MM.1S (cell line): ENCODE measurements at regions not wholly inside any gene's neighbourhood (a gene's known extent, or its start where the extent isn't known, plus 50 kb on each side); places are given as distances from the start of the nearest gene placed in this dataset.

ENCODE experiments used
- DNase-seq: peaks from one replicate; pipeline ENCODE4 v3.0.0-alpha.2; 2015
- H2AFZ ChIP-seq: fragments of 300-600 bp; sonication (generic); 2 replicates; pipeline ENCODE4 v1.6.0; 2016; ENCODE audit warnings: antibody characterized with exemption, low read length
- H3F3A ChIP-seq: fragments of 300-600 bp; sonication (generic); 2 replicates; pipeline ENCODE4 v1.6.1; 2016; ENCODE audit warnings: mild to moderate bottlenecking, antibody characterized with exemption, low read length, moderate library complexity, mixed read lengths; ENCODE audit not compliant: insufficient read depth
- H3K27ac ChIP-seq: fragments of 300-600 bp; sonication (generic); 2 replicates; pipeline ENCODE4 v1.5.1; 2016; ENCODE audit warnings: mild to moderate bottlenecking, low read length
- H3K27me3 ChIP-seq: fragments of 300-600 bp; sonication (generic); replicated peaks from 2 replicates; pipeline ENCODE4 v1.6.0; 2016; ENCODE audit warnings: low read length; ENCODE audit not compliant: insufficient read depth
- H3K36me3 ChIP-seq: fragments of 300-600 bp; sonication (generic); replicated peaks from 2 replicates; pipeline ENCODE4 v1.6.1; 2016; ENCODE audit warnings: mild to moderate bottlenecking, low read length, mixed read lengths; ENCODE audit not compliant: insufficient read depth
- H3K4me1 ChIP-seq: fragments of 300-600 bp; sonication (generic); 2 replicates; pipeline ENCODE4 v1.6.1; 2016; ENCODE audit warnings: low read length, mixed read lengths
- H3K4me2 ChIP-seq: fragments of 300-600 bp; sonication (generic); 2 replicates; pipeline ENCODE4 v1.6.0; 2016; ENCODE audit warnings: low read depth, low read length
- H3K4me3 ChIP-seq: fragments of 300-600 bp; sonication (generic); 2 replicates; pipeline ENCODE4 v1.5.1; 2016; ENCODE audit warnings: low read length, mixed read lengths
- H3K79me2 ChIP-seq: fragments of 300-600 bp; sonication (generic); 2 replicates; pipeline ENCODE4 v1.6.1; 2016; ENCODE audit warnings: mixed run types, low read length, mixed read lengths
- H3K9ac ChIP-seq: fragments of 300-600 bp; sonication (generic); 2 replicates; pipeline ENCODE4 v1.6.1; 2016; ENCODE audit warnings: low read length, mixed read lengths
- H3K9me2 ChIP-seq: fragments of 300-600 bp; sonication (generic); replicated peaks from 2 replicates; pipeline ENCODE4 v1.6.1; 2016; ENCODE audit warnings: mild to moderate bottlenecking, low read length, mixed read lengths; ENCODE audit not compliant: insufficient read depth
- H3K9me3 ChIP-seq: fragments of 300-600 bp; sonication (generic); replicated peaks from 2 replicates; pipeline ENCODE4 v1.6.1; 2016; ENCODE audit warnings: mild to moderate bottlenecking, low read length, mixed read lengths; ENCODE audit not compliant: insufficient read depth
- H4K20me1 ChIP-seq: fragments of 300-600 bp; sonication (generic); 2 replicates; pipeline ENCODE4 v1.6.1; 2016; ENCODE audit warnings: mild to moderate bottlenecking, low read length, moderate library complexity, mixed read lengths; ENCODE audit not compliant: insufficient read depth
- CTCF ChIP-seq: fragments of 300-600 bp; sonication (generic); IDR thresholded peaks from 2 replicates; pipeline ENCODE4 v1.5.1; 2016; ENCODE audit warnings: antibody characterized with exemption, low read length, mixed read lengths
- EZH2 ChIP-seq: fragments of 300-600 bp; sonication (generic); optimal IDR thresholded peaks from 2 replicates; pipeline ENCODE3; 2017; ENCODE audit warnings: low read depth, mild to moderate bottlenecking, antibody characterized with exemption, low read length, mixed read lengths
- EZH2phosphoT487 ChIP-seq: fragments of 300-600 bp; sonication (generic); IDR thresholded peaks from 2 replicates; pipeline ENCODE4 v1.6.1; 2018; ENCODE audit warnings: antibody characterized with exemption, low read length

GRCh38 chr4:148814030-148814429 is 371.8 kb upstream of the NR3C2 start:
- no peaks in the 10 kb centered on the region for H3K36me3 ChIP-seq
- no peak overlapping the region for H3K4me3 ChIP-seq
- H4K20me1 ChIP-seq = no peaks in the 10 kb centered on the region
- H3K9ac ChIP-seq = no peak overlapping the region
- no peak for TF ChIP-seq CTCF
- no peak for TF ChIP-seq EZH2
- TF ChIP-seq EZH2phosphoT487 = no peak
- no peaks in the 10 kb centered on the region for H3K4me1 ChIP-seq
- DNase-seq = no peak
- no peak overlapping the region for H3K4me2 ChIP-seq
- H3K9me2 ChIP-seq = no peaks in the 10 kb centered on the region
- no peak overlapping the region for H3K27ac ChIP-seq
- no peaks in the 10 kb centered on the region for H3K9me3 ChIP-seq
- H3F3A ChIP-seq = no peaks in the 10 kb centered on the region
- H3K27me3 ChIP-seq = no peaks in the 10 kb centered on the region
- no peaks in the 10 kb centered on the region for H3K79me2 ChIP-seq
- H2AFZ ChIP-seq = no peak overlapping the region

- Histone ChIP-seq H3K4me3 (no peak overlapping the region), H3K27me3 (no peaks in the 10 kb centered on the region), H3K4me1 (no peaks in the 10 kb centered on the region)
These were observed 371.1 kb upstream of the NR3C2 start for GRCh38 chr4:148813289-148813688.

DNA sequence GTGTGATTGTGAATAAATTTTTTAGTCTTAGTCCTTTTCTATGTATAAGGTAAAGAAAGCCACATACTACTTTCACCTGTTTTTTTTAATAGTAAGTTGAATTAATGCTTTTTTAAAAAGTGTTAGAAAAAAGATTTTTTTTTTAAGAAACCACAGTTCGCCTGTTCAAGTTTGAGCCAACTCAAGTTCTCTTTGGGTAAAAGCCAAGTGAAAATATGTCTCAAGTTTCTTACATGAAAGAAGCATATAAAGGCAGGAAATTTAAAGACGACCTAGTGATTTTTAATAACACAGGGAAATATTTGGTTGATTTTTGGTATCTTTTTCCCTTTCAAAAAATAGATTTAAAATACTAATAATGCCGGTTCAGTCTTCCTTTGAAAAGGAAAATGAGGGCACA is 369.9 kb upstream of the NR3C2 start:
- Histone ChIP-seq H3K79me2 (no peaks in the 10 kb centered on the region), H3K9me2 (no peaks in the 10 kb centered on the region), H2AFZ (no peak overlapping the region), H3K9ac (no peak overlapping the region), H3F3A (no peaks in the 10 kb centered on the region), H3K4me3 (no peak overlapping the region), H3K4me1 (no peaks in the 10 kb centered on the region), H3K27ac (no peak overlapping the region), H3K27me3 (no peaks in the 10 kb centered on the region), H3K4me2 (no peak overlapping the region), H4K20me1 (no peaks in the 10 kb centered on the region), H3K36me3 (no peaks in the 10 kb centered on the region), H3K9me3 (no peaks in the 10 kb centered on the region)
- TF ChIP-seq EZH2phosphoT487 = no peak
- no peak for TF ChIP-seq CTCF
- no peak for TF ChIP-seq EZH2
- DNase-seq = no peak

More at GRCh38 chr4:148813289-148813688, 371.1 kb upstream of the NR3C2 start:
- Histone ChIP-seq H3K4me2 (no peak overlapping the region), H3K9me2 (no peaks in the 10 kb centered on the region), H3K36me3 (no peaks in the 10 kb centered on the region), H2AFZ (no peak overlapping the region), H4K20me1 (no peaks in the 10 kb centered on the region), H3K27ac (no peak overlapping the region), H3F3A (no peaks in the 10 kb centered on the region), H3K9me3 (no peaks in the 10 kb centered on the region), H3K9ac (no peak overlapping the region), H3K79me2 (no peaks in the 10 kb centered on the region)
- no peak for DNase-seq
- TF ChIP-seq EZH2 = no peak
- no peak for TF ChIP-seq EZH2phosphoT487
- TF ChIP-seq CTCF = no peak
